Natural killer cell (primary cell): ENCODE measurements at regions not wholly inside any gene's neighbourhood (a gene's known extent, or its start where the extent isn't known, plus 50 kb on each side); places are given as distances from the start of the nearest gene placed in this dataset.
A peak's percentile ranks its signal among the peaks of the same experiment; 100 is the strongest.

ENCODE experiments used
- ATAC-seq, 3 donors: fragments of 150-1000 bp in 2 of 3; fragments of 200-7000 bp in 1 of 3; cut with Tn5 transposase; 1 replicate in 1 of 3; 2 replicates in 2 of 3; pipeline ENCODE4 v1.10.0; 2021; ENCODE audit warnings: mild to moderate bottlenecking in 2 of 3, moderate library complexity in 2 of 3
- DNase-seq, 2 donors: peaks; one replicate each; pipeline versions ENCODE4 v3.0.0 to v3.0.0-alpha.2; 2013 to 2021; ENCODE audit warnings: mixed read lengths in 1 of 2
- H3K27ac ChIP-seq: one replicate; pipeline ENCODE4 v1.5.1; 2013; ENCODE audit warnings: mild to moderate bottlenecking, low read length
- H3K27me3 ChIP-seq: one replicate; pipeline ENCODE4 v1.6.1; 2013; ENCODE audit warnings: low read length; ENCODE audit not compliant: control insufficient read depth, insufficient read depth
- H3K36me3 ChIP-seq: one replicate; pipeline ENCODE4 v1.6.1; 2013; ENCODE audit warnings: low read length; ENCODE audit not compliant: control insufficient read depth, insufficient read depth
- H3K4me1 ChIP-seq: one replicate; pipeline ENCODE4 v1.6.1; 2013; ENCODE audit warnings: low read length; ENCODE audit not compliant: control insufficient read depth, insufficient read depth
- H3K4me3 ChIP-seq: one replicate; pipeline ENCODE4 v1.5.1; 2013; ENCODE audit warnings: low read length
- H3K9me3 ChIP-seq: one replicate; pipeline ENCODE4 v1.6.1; 2013; ENCODE audit warnings: low read length; ENCODE audit not compliant: control insufficient read depth, insufficient read depth
- H3K27ac Mint-ChIP-seq, 2 donors: one replicate each; pipeline ENCODE4 v1.8.0; 2022; ENCODE audit warnings: mild to moderate bottlenecking in 2 of 2, mixed read lengths in 2 of 2, moderate library complexity in 1 of 2
- H3K27me3 Mint-ChIP-seq, 2 donors: one replicate each; pipeline ENCODE4 v1.8.0; 2022; ENCODE audit warnings: low read depth in 2 of 2, mixed read lengths in 2 of 2
- H3K36me3 Mint-ChIP-seq: one replicate; pipeline ENCODE4 v1.8.0; 2022; ENCODE audit warnings: mixed read lengths
- H3K4me1 Mint-ChIP-seq, 2 donors: one replicate each; pipeline ENCODE4 v1.8.0; 2022; ENCODE audit warnings: mixed read lengths in 2 of 2
- H3K4me3 Mint-ChIP-seq: one replicate; pipeline ENCODE4 v1.8.0; 2022; ENCODE audit warnings: mild to moderate bottlenecking, moderate library complexity, mixed read lengths
- H3K9me3 Mint-ChIP-seq, 2 donors: one replicate each; pipeline ENCODE4 v1.8.0; 2022; ENCODE audit warnings: mixed read lengths in 2 of 2
- WGBS: methylation state at CpG from one replicate; pipeline ENCODE4 v1.1.7; 2013; ENCODE audit warnings: missing lambda C conversion rate; ENCODE audit not compliant: insufficient coverage; 5-methylcytosine and 5-hydroxymethylcytosine counted together
- intact Hi-C: fragments of 100-400 bp; cut with micrococcal nuclease; formaldehyde crosslinking; loops from one replicate; pipeline ENCODE4 v1.14.2; 2022
- TF ChIP-seq, protein P1 (sequence below): fragments of 200-600 bp; IDR thresholded peaks from one replicate; pipeline ENCODE4 v1.8.0; 2022; ENCODE audit warnings: antibody characterized with exemption

DNA sequence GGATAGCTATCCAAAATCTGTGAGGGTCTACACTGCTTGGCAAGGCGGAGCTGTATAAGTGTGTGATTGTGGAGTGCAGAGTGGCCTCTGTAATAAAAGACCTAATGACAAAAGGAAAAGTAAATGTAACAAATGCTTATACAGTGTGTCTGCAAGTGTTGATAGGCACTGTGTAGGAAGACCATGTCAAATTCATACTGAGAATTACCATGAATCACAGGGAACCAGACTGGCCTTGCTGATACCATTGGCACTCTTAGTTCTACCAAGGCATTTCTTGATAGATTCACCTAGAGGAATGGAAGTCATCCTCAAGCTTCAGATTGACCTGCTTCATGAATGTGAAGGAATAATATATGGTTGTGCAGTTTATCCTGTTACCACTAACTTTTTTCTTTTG lies 58.8 kb downstream of the CYCS start:
- Mint-ChIP-seq H3K9me3 (no peaks in the 10 kb centered on the region), H3K36me3 (no peaks in the 10 kb centered on the region), H3K27me3 (peaks cover 0 to 3% of the 10 kb centered on the region in 2 donors), H3K4me1 (no peaks in the 10 kb centered on the region), H3K27ac (no peak overlapping the region), H3K4me3 (no peak overlapping the region)
- DNase-seq = no peak
- no peaks in the 10 kb centered on the region for H3K27me3 ChIP-seq
- H3K9me3 ChIP-seq = no peaks in the 10 kb centered on the region
- WGBS = 94% methylated on average over 1 of the region's 1 CpG
- TF ChIP-seq, protein P1, sequence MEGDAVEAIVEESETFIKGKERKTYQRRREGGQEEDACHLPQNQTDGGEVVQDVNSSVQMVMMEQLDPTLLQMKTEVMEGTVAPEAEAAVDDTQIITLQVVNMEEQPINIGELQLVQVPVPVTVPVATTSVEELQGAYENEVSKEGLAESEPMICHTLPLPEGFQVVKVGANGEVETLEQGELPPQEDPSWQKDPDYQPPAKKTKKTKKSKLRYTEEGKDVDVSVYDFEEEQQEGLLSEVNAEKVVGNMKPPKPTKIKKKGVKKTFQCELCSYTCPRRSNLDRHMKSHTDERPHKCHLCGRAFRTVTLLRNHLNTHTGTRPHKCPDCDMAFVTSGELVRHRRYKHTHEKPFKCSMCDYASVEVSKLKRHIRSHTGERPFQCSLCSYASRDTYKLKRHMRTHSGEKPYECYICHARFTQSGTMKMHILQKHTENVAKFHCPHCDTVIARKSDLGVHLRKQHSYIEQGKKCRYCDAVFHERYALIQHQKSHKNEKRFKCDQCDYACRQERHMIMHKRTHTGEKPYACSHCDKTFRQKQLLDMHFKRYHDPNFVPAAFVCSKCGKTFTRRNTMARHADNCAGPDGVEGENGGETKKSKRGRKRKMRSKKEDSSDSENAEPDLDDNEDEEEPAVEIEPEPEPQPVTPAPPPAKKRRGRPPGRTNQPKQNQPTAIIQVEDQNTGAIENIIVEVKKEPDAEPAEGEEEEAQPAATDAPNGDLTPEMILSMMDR = no peak
- intact Hi-C loops = loop anchor here (5.0 kb wide), 1 partner anchor 84 kb away; the partner anchor contains the start of gene OSBPL3
- H3K4me1 ChIP-seq = peaks cover 4% of the 10 kb centered on the region
- no peak overlapping the region for H3K4me3 ChIP-seq
- no peak for ATAC-seq
- H3K27ac ChIP-seq = no peak overlapping the region
- H3K36me3 ChIP-seq = no peaks in the 10 kb centered on the region

DNA sequence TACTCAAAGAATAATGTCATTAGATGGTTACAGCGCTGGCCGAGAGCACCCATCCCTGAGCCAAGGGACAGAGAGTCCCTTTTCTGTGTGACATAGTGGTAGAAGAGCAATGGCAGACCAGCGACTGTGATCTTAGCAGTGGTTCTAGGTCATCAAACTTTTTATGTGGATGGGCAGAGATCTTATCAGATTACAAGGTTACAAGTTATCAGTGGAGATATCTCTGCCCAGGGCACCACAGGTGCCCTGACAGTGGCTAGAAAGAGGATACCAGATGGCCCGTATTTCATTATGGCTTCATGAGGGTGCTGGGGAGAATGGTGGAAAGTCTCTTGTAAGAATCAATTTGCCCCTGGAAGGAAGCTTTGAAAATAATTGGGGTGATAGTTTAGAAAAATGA lies 62.7 kb downstream of the CYCS start:
- no peaks in the 10 kb centered on the region for H3K36me3 Mint-ChIP-seq
- no peaks in the 10 kb centered on the region for H3K4me1 ChIP-seq
- no peak overlapping the region for H3K27ac ChIP-seq
- H3K9me3 Mint-ChIP-seq = no peaks in the 10 kb centered on the region
- DNase-seq = no peak
- no peaks in the 10 kb centered on the region for H3K9me3 ChIP-seq
- TF ChIP-seq, protein P1 = no peak
- intact Hi-C loops = no loop called here
- WGBS = 64% methylated on average over 4 of the region's 4 CpGs
- H3K36me3 ChIP-seq = no peaks in the 10 kb centered on the region
- H3K27me3 ChIP-seq = no peaks in the 10 kb centered on the region
- ATAC-seq = no peak
- peaks cover 0 to 3% of the 10 kb centered on the region in 2 donors for H3K27me3 Mint-ChIP-seq
- no peak overlapping the region for H3K4me3 ChIP-seq
- H3K27ac Mint-ChIP-seq = peak overlapping the region in 1 of 2 donors; percentile 54
- H3K4me1 Mint-ChIP-seq = no peaks in the 10 kb centered on the region
- H3K4me3 Mint-ChIP-seq = no peak overlapping the region

DNA sequence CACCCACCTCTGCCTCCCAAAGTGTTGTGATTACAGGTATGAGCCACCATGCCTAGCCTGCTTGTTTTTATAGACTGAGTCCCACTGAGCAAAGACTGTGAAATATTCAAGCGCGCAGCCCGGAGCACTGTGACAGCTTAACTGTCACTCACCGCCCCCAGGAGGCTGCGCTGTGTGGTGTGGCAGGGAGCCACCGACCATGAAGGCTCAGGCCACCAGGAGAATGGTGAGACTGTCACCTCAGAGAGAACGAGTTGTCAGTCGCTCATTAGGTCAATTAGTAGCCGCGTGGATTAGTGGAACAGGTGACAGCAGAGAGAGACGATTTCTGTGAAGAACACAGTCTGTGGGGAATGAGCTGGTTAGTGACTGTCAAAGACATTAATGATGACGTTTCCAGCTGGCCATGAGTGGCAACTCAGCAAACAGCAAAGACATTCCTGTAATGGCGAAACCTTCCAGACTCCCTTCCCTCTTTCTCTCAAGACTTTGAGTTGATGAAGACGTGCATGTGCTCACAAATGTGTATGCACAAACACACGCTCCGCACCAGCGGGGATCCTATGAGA lies 64.5 kb downstream of the CYCS start:
- no peaks in the 10 kb centered on the region for H3K36me3 Mint-ChIP-seq
- ATAC-seq (no peak), DNase-seq (no peak)
- Histone ChIP-seq H3K27me3 (no peaks in the 10 kb centered on the region), H3K36me3 (no peaks in the 10 kb centered on the region), H3K4me3 (no peak overlapping the region), H3K4me1 (no peaks in the 10 kb centered on the region), H3K9me3 (no peaks in the 10 kb centered on the region), H3K27ac (no peak overlapping the region)
- H3K27ac Mint-ChIP-seq = no peak overlapping the region
- TF ChIP-seq, protein P1 = no peak
- intact Hi-C loops = no loop called here
- H3K9me3 Mint-ChIP-seq = no peaks in the 10 kb centered on the region
- H3K27me3 Mint-ChIP-seq = peaks cover 5 to 7% of the 10 kb centered on the region in 2 donors
- H3K4me3 Mint-ChIP-seq = no peak overlapping the region
- 89% methylated on average over 17 of the region's 17 CpGs for WGBS
- H3K4me1 Mint-ChIP-seq = no peaks in the 10 kb centered on the region

DNA sequence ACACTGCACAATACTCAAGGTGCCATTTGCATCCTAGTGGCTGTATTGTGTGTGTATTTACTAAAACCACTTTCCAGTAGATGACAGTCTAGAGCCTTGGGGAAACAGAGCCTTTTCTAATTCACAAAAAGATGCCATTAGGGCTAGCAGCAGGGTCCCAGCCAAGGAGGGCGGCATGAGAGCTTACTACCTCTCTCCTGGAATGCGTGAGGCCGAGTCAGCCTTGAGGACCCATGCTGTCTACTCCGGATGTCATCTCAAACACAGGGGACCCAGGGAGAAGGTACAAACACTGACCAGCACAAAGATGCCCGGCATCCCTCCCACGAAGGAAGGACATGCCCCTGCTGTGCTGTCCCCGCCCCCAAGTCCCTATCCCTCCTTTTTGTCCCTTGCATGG lies 65.5 kb downstream of the CYCS start:
- Mint-ChIP-seq H3K36me3 (no peaks in the 10 kb centered on the region), H3K9me3 (no peaks in the 10 kb centered on the region), H3K27me3 (peaks cover 7% of the 10 kb centered on the region in 2 donors), H3K4me1 (no peaks in the 10 kb centered on the region), H3K27ac (no peak overlapping the region), H3K4me3 (no peak overlapping the region)
- H3K27ac ChIP-seq = no peak overlapping the region
- no peaks in the 10 kb centered on the region for H3K9me3 ChIP-seq
- ATAC-seq (no peak), DNase-seq (no peak)
- WGBS = 95% methylated on average over 7 of the region's 7 CpGs
- no peak overlapping the region for H3K4me3 ChIP-seq
- TF ChIP-seq, protein P1 = no peak
- intact Hi-C loops = no loop called here
- no peaks in the 10 kb centered on the region for H3K4me1 ChIP-seq
- no peaks in the 10 kb centered on the region for H3K36me3 ChIP-seq
- no peaks in the 10 kb centered on the region for H3K27me3 ChIP-seq
